Jurkat, Clone E6-1 (cell line): ENCODE measurements at regions not wholly inside any gene's neighbourhood (a gene's known extent, or its start where the extent isn't known, plus 50 kb on each side); places are given as distances from the start of the nearest gene placed in this dataset.

Source experiments
- DNase-seq: peaks from one replicate; pipeline ENCODE4 v3.0.0-alpha.2; 2011; ENCODE audit warnings: low read depth, low spot score
- H3K4me3 ChIP-seq: 2 replicates; pipeline ENCODE4 v1.5.1; 2011; ENCODE audit warnings: mild to moderate bottlenecking, low read length, control low read depth, moderate library complexity

- no peak for DNase-seq
- H3K4me3 ChIP-seq = no peak overlapping the region
Measured at GRCh38 chr7:89401099-89401498, 605.6 kb upstream of the TEX47 start.

- no peak overlapping the region for H3K4me3 ChIP-seq
- DNase-seq = no peak
Measured at GRCh38 chr7:89401690-89402089, 606.2 kb upstream of the TEX47 start.

- no peak overlapping the region for H3K4me3 ChIP-seq
- DNase-seq = no peak
Measured at GRCh38 chr7:89451911-89452310, 656.4 kb upstream of the TEX47 start.

GRCh38 chr7:89456556-89456955 lies 661.0 kb upstream of the TEX47 start:
- DNase-seq = no peak
- H3K4me3 ChIP-seq = no peak overlapping the region

- H3K4me3 ChIP-seq = no peak overlapping the region
- no peak for DNase-seq
Measured at GRCh38 chr7:89458114-89458513, 662.6 kb upstream of the TEX47 start.

GRCh38 chr7:89474456-89474855 lies 678.9 kb upstream of the TEX47 start:
- DNase-seq = no peak
- no peak overlapping the region for H3K4me3 ChIP-seq

GRCh38 chr7:89477991-89478390 lies 676.3 kb upstream of the STEAP1 start:
- no peak for DNase-seq
- H3K4me3 ChIP-seq = no peak overlapping the region

GRCh38 chr7:89495704-89496103 lies 658.6 kb upstream of the STEAP1 start:
- no peak for DNase-seq
- no peak overlapping the region for H3K4me3 ChIP-seq

GRCh38 chr7:89500084-89500483 lies 654.2 kb upstream of the STEAP1 start:
- H3K4me3 ChIP-seq = no peak overlapping the region
- no peak for DNase-seq

GRCh38 chr7:89503281-89503680 lies 651.0 kb upstream of the STEAP1 start:
- DNase-seq = no peak
- no peak overlapping the region for H3K4me3 ChIP-seq

- DNase-seq = no peak
- no peak overlapping the region for H3K4me3 ChIP-seq
Measured at GRCh38 chr7:89507034-89507433, 647.2 kb upstream of the STEAP1 start.

GRCh38 chr7:89511900-89512299 lies 642.4 kb upstream of the STEAP1 start:
- H3K4me3 ChIP-seq = no peak overlapping the region
- no peak for DNase-seq

- no peak overlapping the region for H3K4me3 ChIP-seq
- DNase-seq = no peak
Measured at GRCh38 chr7:89514970-89515369, 639.3 kb upstream of the STEAP1 start.

- DNase-seq = no peak
- no peak overlapping the region for H3K4me3 ChIP-seq
Measured at GRCh38 chr7:89517815-89518214, 636.5 kb upstream of the STEAP1 start.

GRCh38 chr7:89549768-89550167 lies 604.5 kb upstream of the STEAP1 start:
- no peak overlapping the region for H3K4me3 ChIP-seq
- no peak for DNase-seq

- no peak overlapping the region for H3K4me3 ChIP-seq
- DNase-seq = no peak
Measured at GRCh38 chr7:89554209-89554608, 600.1 kb upstream of the STEAP1 start.

- H3K4me3 ChIP-seq = no peak overlapping the region
- no peak for DNase-seq
Measured at GRCh38 chr7:89559596-89559995, 594.7 kb upstream of the STEAP1 start.

GRCh38 chr7:89563597-89563996 lies 590.7 kb upstream of the STEAP1 start:
- no peak overlapping the region for H3K4me3 ChIP-seq
- no peak for DNase-seq

GRCh38 chr7:89584896-89585295 lies 569.4 kb upstream of the STEAP1 start:
- no peak overlapping the region for H3K4me3 ChIP-seq
- no peak for DNase-seq

GRCh38 chr7:89593125-89593524 lies 561.1 kb upstream of the STEAP1 start:
- DNase-seq = no peak
- no peak overlapping the region for H3K4me3 ChIP-seq

- DNase-seq = no peak
- H3K4me3 ChIP-seq = no peak overlapping the region
Measured at GRCh38 chr7:89602984-89603383, 551.3 kb upstream of the STEAP1 start.

- no peak for DNase-seq
- no peak overlapping the region for H3K4me3 ChIP-seq
Measured at GRCh38 chr7:89605362-89605761, 548.9 kb upstream of the STEAP1 start.
